HepG2 (cell line): ENCODE measurements at regions not wholly inside any gene's neighbourhood (a gene's known extent, or its start where the extent isn't known, plus 50 kb on each side); places are given as distances from the start of the nearest gene placed in this dataset.

Experiments
- ATAC-seq: fragments of 200-7000 bp; cut with Tn5 transposase; 3 replicates; pipeline ENCODE4 v1.9.1; 2020; ENCODE audit warnings: mild to moderate bottlenecking, moderate library complexity
- BruUV-seq: library from RNA; stranded (reverse); fragments of 400-500 nt; replicated peaks from 2 replicates; lab custom pipeline; 2021; lab: Mats Ljungman, UMichigan
- CTCF ChIA-PET: fragments of 300-600 bp; formaldehyde crosslinking; extraction: SDS; loops from one replicate; lab custom pipeline; 2021; ENCODE audit warnings: low total read pairs, inconsistent platforms, low intra/inter-chr PET ratio; lab: Yijun Ruan, JAX
- POLR2A ChIA-PET: fragments of 350-600 bp; sonication (Branson Sonifier 250); formaldehyde crosslinking; loops from one replicate; lab custom pipeline; 2020; ENCODE audit warnings: antibody characterized with exemption, inconsistent platforms; lab: Yijun Ruan, JAX
- DNase-seq: peaks from one replicate; pipeline ENCODE4 v3.0.0-alpha.2; 2015; ENCODE audit warnings: low spot score
- FAIRE-seq: peaks from 3 replicates; lab custom pipeline; 2011; peaks lifted over from hg19 to GRCh38; lab: Jason Lieb, UNC
- H2AFZ ChIP-seq: one replicate; pipeline ENCODE4 v1.6.1; 2011; ENCODE audit warnings: low read length, inconsistent platforms
- H3K27ac ChIP-seq: fragments of 300-600 bp; 3 replicates; pipeline ENCODE4 v1.8.0; 2011; ENCODE audit warnings: mixed run types, mild to moderate bottlenecking, mixed read lengths, low read length, inconsistent platforms; ENCODE audit not compliant: insufficient read depth; ENCODE audit errors: extremely low read length
- H3K27me3 ChIP-seq, 2 experiments: fragments of 200-600 bp in 1 of 2; 2 replicates in 1 of 2; 3 replicates in 1 of 2; pipeline versions ENCODE4 v1.6.0 to v1.8.0; 2011; ENCODE audit warnings: low read length in 2 of 2, mild to moderate bottlenecking in 2 of 2, moderate library complexity in 2 of 2, inconsistent platforms in 1 of 2; ENCODE audit not compliant: insufficient read depth in 2 of 2, control insufficient read depth in 1 of 2
- H3K36me3 ChIP-seq, 2 experiments: fragments of 200-600 bp in 1 of 2; replicated peaks in 1 of 2; 2 replicates in 1 of 2; 3 replicates in 1 of 2; pipeline versions ENCODE4 v1.5.1 to v1.8.0; 2011; ENCODE audit warnings: low read length in 2 of 2, inconsistent platforms in 1 of 2; ENCODE audit not compliant: insufficient read depth in 2 of 2, control insufficient read depth in 1 of 2
- H3K4me1 ChIP-seq: 2 replicates; pipeline ENCODE4 v1.5.1; 2012; ENCODE audit warnings: low read length, inconsistent platforms; ENCODE audit not compliant: insufficient read depth
- H3K4me2 ChIP-seq: 2 replicates; pipeline ENCODE4 v1.6.0; 2011; ENCODE audit warnings: low read depth, low read length, inconsistent platforms
- H3K4me3 ChIP-seq, 3 experiments: fragments of 200-600 bp in 1 of 3; sonication (generic), shearing (Covaris generic) in 1 of 3; replicated peaks in 1 of 3; 2 replicates each; pipeline ENCODE4 v1.5.1; 2011 to 2016; ENCODE audit warnings: low read length in 3 of 3, inconsistent platforms in 2 of 3, low read depth in 2 of 3, mild to moderate bottlenecking in 2 of 3, control low read depth in 1 of 3, mixed read lengths in 1 of 3; ENCODE audit not compliant: insufficient read depth in 1 of 3
- H3K79me2 ChIP-seq: one replicate; pipeline ENCODE4 v1.6.1; 2011; ENCODE audit warnings: low read length, inconsistent platforms; ENCODE audit not compliant: insufficient read depth
- H3K9ac ChIP-seq: 2 replicates; pipeline ENCODE4 v1.6.0; 2011; ENCODE audit warnings: mild to moderate bottlenecking, low read depth, low read length, inconsistent platforms; ENCODE audit not compliant: insufficient read depth
- H3K9me3 ChIP-seq: 2 replicates; pipeline ENCODE4 v1.5.1; 2012; ENCODE audit warnings: mild to moderate bottlenecking, low read length
- H4K20me1 ChIP-seq: 2 replicates; pipeline ENCODE4 v1.6.0; 2011; ENCODE audit warnings: inconsistent platforms, mild to moderate bottlenecking, low read length, moderate library complexity; ENCODE audit not compliant: insufficient read depth
- HCFC1 ChIP-seq: fragments of 150-350 bp; IDR thresholded peaks from 2 replicates; pipeline ENCODE4 v1.6.1; 2014; ENCODE audit warnings: low read depth, low read length
- HNRNPK ChIP-seq: fragments of 200-400 bp; formaldehyde crosslinking; IDR thresholded peaks from 2 replicates; pipeline ENCODE4 v1.6.1; 2018; ENCODE audit warnings: low read length, low read depth, moderate library complexity, mild to moderate bottlenecking; ENCODE audit not compliant: poor library complexity, severe bottlenecking
- KMT2B ChIP-seq: IDR thresholded peaks from 2 replicates; pipeline ENCODE4 v1.6.1; 2016; ENCODE audit warnings: missing genetic modification reagents, missing compliant biosample characterization
- NFIC ChIP-seq: IDR thresholded peaks from 2 replicates; pipeline ENCODE4 v1.6.1; 2012; ENCODE audit warnings: mild to moderate bottlenecking, low read length, inconsistent platforms
- PAF1 ChIP-seq: IDR thresholded peaks from 2 replicates; pipeline ENCODE4 v1.6.1; 2016; ENCODE audit warnings: missing genetic modification reagents, missing compliant biosample characterization
- POGZ ChIP-seq: sonication (generic); formaldehyde crosslinking; IDR thresholded peaks from 2 replicates; pipeline ENCODE4 v1.4.0; 2020; ENCODE audit warnings: mild to moderate bottlenecking, missing genetic modification reagents
- SIN3A ChIP-seq: IDR thresholded peaks from 2 replicates; pipeline ENCODE4 v1.6.1; 2011; ENCODE audit warnings: low read depth, mild to moderate bottlenecking, control low read depth, low read length, borderline replicate concordance
- TARDBP ChIP-seq: sonication (generic); formaldehyde crosslinking; IDR thresholded peaks from 2 replicates; pipeline ENCODE4 v1.8.0; 2022; ENCODE audit warnings: mild to moderate bottlenecking, missing genetic modification reagents
- USF2 ChIP-seq, 2 experiments: sonication (generic) in 1 of 2; formaldehyde crosslinking in 1 of 2; IDR thresholded peaks; 2 replicates each; pipeline versions ENCODE4 v1.5.1 to v1.6.1; 2011 to 2020; ENCODE audit warnings: borderline replicate concordance in 1 of 2, low read depth in 1 of 2, low read length in 1 of 2, mild to moderate bottlenecking in 1 of 2, missing genetic modification reagents in 1 of 2, moderate library complexity in 1 of 2
- ZBTB37 ChIP-seq: sonication (generic); formaldehyde crosslinking; IDR thresholded peaks from 2 replicates; pipeline ENCODE4 v1.4.0; 2020; ENCODE audit warnings: mild to moderate bottlenecking, missing genetic modification reagents
- ZEB1 ChIP-seq: IDR thresholded peaks from 2 replicates; pipeline ENCODE4 v1.6.1; 2012; ENCODE audit warnings: mild to moderate bottlenecking, low read depth, inconsistent platforms; ENCODE audit not compliant: insufficient replicate concordance
- ZHX1 ChIP-seq: sonication (generic); formaldehyde crosslinking; IDR thresholded peaks from 2 replicates; pipeline ENCODE4 v1.8.1; 2022; ENCODE audit warnings: low read depth, mild to moderate bottlenecking, missing genetic modification reagents
- ZKSCAN8 ChIP-seq: IDR thresholded peaks from 2 replicates; pipeline ENCODE4 v1.6.1; 2016; ENCODE audit warnings: borderline replicate concordance, missing genetic modification reagents, missing compliant biosample characterization
- ZNF44 ChIP-seq: sonication (generic); formaldehyde crosslinking; IDR thresholded peaks from 2 replicates; pipeline ENCODE4 v1.5.1; 2020; ENCODE audit warnings: mild to moderate bottlenecking, missing genetic modification reagents
- WGBS: methylation state at CpG from one replicate; pipeline ENCODE4 v1.1.6; 2017; ENCODE audit warnings: low lambda C conversion rate; 5-methylcytosine and 5-hydroxymethylcytosine counted together
- in situ Hi-C: cut with HindIII; loops from 2 replicates; pipeline ENCODE4 v1.10.0; 2017; ENCODE audit warnings: low pct_unique_long_range_greater_than_20kb; ENCODE audit not compliant: extremely low pct_ligation_motif_present
- intact Hi-C: fragments of 100-400 bp; cut with micrococcal nuclease; formaldehyde crosslinking; loops from one replicate; pipeline ENCODE4 v1.10.0; 2022; ENCODE audit not compliant: unreplicated experiment

GRCh38 chr5:160991205-160991604 is 139.2 kb upstream of the ATP10B start:
- no peaks in the 10 kb centered on the region for H3K79me2 ChIP-seq
- BruUV-seq: no TSS peak
- WGBS: 7% methylated on average over 1 of the region's 1 CpG
- H4K20me1 ChIP-seq: no peaks in the 10 kb centered on the region
- ChIA-PET POLR2A (no interaction called here), CTCF (no interaction called here)
- H3K27me3 ChIP-seq: no peaks in the 10 kb centered on the region; a peak in 1 of 5 replicates
- no peaks in the 10 kb centered on the region for H3K9me3 ChIP-seq
- intact Hi-C loops (no loop called here), in situ Hi-C loops (no loop called here)
- no peaks in the 10 kb centered on the region for H3K36me3 ChIP-seq
- no peak for DNase-seq
- no peak for ATAC-seq
- H3K27ac ChIP-seq: no peak overlapping the region
- TF ChIP-seq SIN3A (no peak), NFIC (no peak), ZHX1 (no peak), ZBTB37 (CRISPR knock-in tag) (no peak), USF2 (IDR thresholded peaks at IDR 0.05; ENCODE audit: low read depth, low read length) (no peak), USF2 (CRISPR knock-in tag; IDR thresholded peaks at IDR 0.05; ENCODE audit: borderline replicate concordance) (no peak), ZKSCAN8 (CRISPR knock-in tag) (no peak), TARDBP (CRISPR knock-in tag) (no peak), POGZ (no peak), ZNF44 (CRISPR knock-in tag) (no peak), PAF1 (no peak), KMT2B (CRISPR knock-in tag) (no peak), HNRNPK (no peak), HCFC1 (no peak), ZEB1 (no peak)
- no peak overlapping the region for H2AFZ ChIP-seq
- H3K4me3 ChIP-seq: no peak overlapping the region
- H3K4me1 ChIP-seq: no peaks in the 10 kb centered on the region
- no peak overlapping the region for H3K4me2 ChIP-seq
- no peak for FAIRE-seq
- H3K9ac ChIP-seq: no peak overlapping the region
